ENCODE measurements at regions not wholly inside any gene's neighbourhood (a gene's known extent, or its start where the extent isn't known, plus 50 kb on each side); places are given as distances from the start of the nearest gene placed in this dataset.

DNA sequence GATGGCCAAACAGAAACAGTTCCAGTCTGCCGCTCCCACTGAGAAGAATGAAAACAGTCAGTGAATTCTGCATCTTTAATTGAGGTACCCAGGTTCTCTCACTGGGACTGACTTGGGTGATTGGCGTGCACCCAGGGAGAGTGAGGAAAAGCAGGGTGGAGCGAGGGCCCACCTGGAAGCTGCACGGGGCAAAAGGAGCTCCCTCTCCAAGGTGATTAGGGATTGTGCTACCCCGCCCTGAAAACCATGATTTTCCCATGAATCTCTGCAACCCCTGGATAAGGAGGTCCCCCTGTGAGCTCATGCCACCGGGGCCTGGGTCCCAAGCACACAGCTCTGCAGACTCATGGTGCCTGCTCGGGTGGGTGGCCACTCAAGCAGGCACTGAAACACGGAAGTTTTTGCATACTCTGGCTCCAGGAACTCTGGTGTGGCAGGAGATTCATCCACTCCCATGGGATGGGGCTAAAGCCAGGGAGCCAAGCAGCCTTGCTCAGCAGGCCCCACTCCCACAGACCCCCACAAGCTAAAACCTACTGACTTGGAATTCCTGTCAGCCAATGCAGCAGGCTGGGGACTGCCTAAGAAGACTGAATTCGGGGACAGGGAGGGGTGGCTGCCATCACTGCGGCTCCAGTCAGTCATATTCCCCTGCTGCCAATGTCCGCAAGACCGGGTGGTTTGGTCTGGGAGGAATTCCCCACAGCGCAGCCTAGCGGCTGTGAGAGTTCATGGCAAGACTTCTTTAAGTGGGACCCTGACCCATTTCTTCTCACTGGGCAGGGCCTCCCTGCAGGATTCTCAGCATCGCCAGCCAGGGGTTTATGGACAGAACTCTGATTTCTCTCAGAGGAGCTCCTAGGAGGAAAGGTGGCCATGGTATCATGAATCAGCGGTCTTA is 652.2 kb upstream of the RGMB start:
- H3K4me3 Mint-ChIP-seq: no peak overlapping the region
- no peaks in the 10 kb centered on the region for H3K9me3 ChIP-seq (ENCODE audit: control insufficient read depth, low read length, poor library complexity, severe bottlenecking)
- no peaks in the 10 kb centered on the region for H3K36me3 Mint-ChIP-seq (ENCODE audit: low read depth)
- no peak for DNase-seq
- no peak overlapping the region for H3K27ac Mint-ChIP-seq
- ATAC-seq: no peak
- H3K4me1 Mint-ChIP-seq: no peaks in the 10 kb centered on the region
- H3K27me3 Mint-ChIP-seq: no peaks in the 10 kb centered on the region

- Mint-ChIP-seq H3K4me3 (no peak overlapping the region), H3K36me3 (ENCODE audit: low read depth) (no peaks in the 10 kb centered on the region), H3K27me3 (no peaks in the 10 kb centered on the region), H3K27ac (no peak overlapping the region), H3K4me1 (no peaks in the 10 kb centered on the region)
- peaks cover 3% of the 10 kb centered on the region for H3K9me3 ChIP-seq (ENCODE audit: control insufficient read depth, low read length, poor library complexity, severe bottlenecking)
- DNase-seq (no peak), ATAC-seq (no peak)
Measured at GRCh38 chr5:98128271-98128670, 645.2 kb upstream of the RGMB start.

- Mint-ChIP-seq H3K4me1 (no peaks in the 10 kb centered on the region), H3K36me3 (ENCODE audit: low read depth) (no peaks in the 10 kb centered on the region), H3K27me3 (no peaks in the 10 kb centered on the region), H3K4me3 (no peak overlapping the region), H3K27ac (no peak overlapping the region)
- ATAC-seq (no peak), DNase-seq (no peak)
- peaks cover 3% of the 10 kb centered on the region for H3K9me3 ChIP-seq (ENCODE audit: control insufficient read depth, low read length, poor library complexity, severe bottlenecking)
Measured at GRCh38 chr5:98128846-98129245, 644.6 kb upstream of the RGMB start.

DNA sequence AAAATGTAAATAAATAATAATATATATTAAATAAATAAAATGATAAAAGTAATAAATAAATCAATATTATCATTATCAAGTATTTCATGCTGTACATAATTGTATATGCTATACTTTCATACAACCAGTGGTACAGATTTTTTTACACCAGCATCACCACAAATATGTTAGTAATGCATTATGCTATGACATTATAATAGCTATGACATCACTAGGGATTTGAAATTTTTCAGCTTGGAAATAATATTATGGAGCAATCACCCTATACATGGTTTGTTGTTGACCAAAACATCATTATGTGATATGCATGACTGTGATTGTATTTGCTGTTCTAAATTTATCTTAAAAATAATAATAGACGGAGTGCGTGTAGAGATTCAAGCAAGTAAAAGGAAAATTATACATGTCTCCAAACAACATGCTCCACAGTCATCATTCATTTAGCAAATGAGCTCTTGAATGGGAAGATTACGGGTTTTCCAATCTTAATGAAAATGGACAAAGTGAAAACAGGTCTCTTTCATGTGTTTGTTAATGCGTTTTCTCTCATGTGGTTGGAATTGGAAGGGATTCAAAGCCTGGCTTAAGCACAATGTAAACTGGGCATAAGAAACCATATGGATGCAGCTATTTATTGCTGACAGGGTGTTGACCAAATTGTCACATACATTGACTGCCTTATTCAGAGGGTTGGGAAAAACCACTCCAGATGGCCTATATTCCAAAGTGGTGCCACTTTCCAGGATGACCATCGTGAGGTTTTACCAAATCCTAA is 643.0 kb upstream of the RGMB start:
- ATAC-seq: no peak
- peaks cover 3% of the 10 kb centered on the region for H3K9me3 ChIP-seq (ENCODE audit: control insufficient read depth, low read length, poor library complexity, severe bottlenecking)
- no peak for DNase-seq
- H3K4me3 Mint-ChIP-seq: no peak overlapping the region
- no peaks in the 10 kb centered on the region for H3K27me3 Mint-ChIP-seq
- H3K4me1 Mint-ChIP-seq: no peaks in the 10 kb centered on the region
- no peaks in the 10 kb centered on the region for H3K36me3 Mint-ChIP-seq (ENCODE audit: low read depth)
- H3K27ac Mint-ChIP-seq: no peak overlapping the region

- Mint-ChIP-seq H3K4me3 (no peak overlapping the region), H3K27ac (no peak overlapping the region), H3K27me3 (no peaks in the 10 kb centered on the region), H3K36me3 (ENCODE audit: low read depth) (no peaks in the 10 kb centered on the region), H3K4me1 (no peaks in the 10 kb centered on the region)
- ATAC-seq (no peak), DNase-seq (no peak)
- H3K9me3 ChIP-seq (ENCODE audit: control insufficient read depth, low read length, poor library complexity, severe bottlenecking): no peaks in the 10 kb centered on the region
Measured at GRCh38 chr5:98144116-98144515, 629.3 kb upstream of the RGMB start.

- Mint-ChIP-seq H3K27me3 (no peaks in the 10 kb centered on the region), H3K36me3 (ENCODE audit: low read depth) (no peaks in the 10 kb centered on the region), H3K4me1 (no peaks in the 10 kb centered on the region), H3K4me3 (no peak overlapping the region), H3K27ac (no peak overlapping the region)
- DNase-seq (no peak), ATAC-seq (no peak)
- no peaks in the 10 kb centered on the region for H3K9me3 ChIP-seq (ENCODE audit: control insufficient read depth, low read length, poor library complexity, severe bottlenecking)
Measured at GRCh38 chr5:98144710-98145109, 628.8 kb upstream of the RGMB start.

GRCh38 chr5:98157368-98157767 is 616.1 kb upstream of the RGMB start:
- H3K4me3 Mint-ChIP-seq: no peak overlapping the region
- H3K4me1 Mint-ChIP-seq: no peaks in the 10 kb centered on the region
- H3K36me3 Mint-ChIP-seq (ENCODE audit: low read depth): peaks cover 2% of the 10 kb centered on the region
- H3K27me3 Mint-ChIP-seq: no peaks in the 10 kb centered on the region
- no peaks in the 10 kb centered on the region for H3K9me3 ChIP-seq (ENCODE audit: control insufficient read depth, low read length, poor library complexity, severe bottlenecking)
- no peak for ATAC-seq
- H3K27ac Mint-ChIP-seq: no peak overlapping the region
- no peak for DNase-seq

DNA sequence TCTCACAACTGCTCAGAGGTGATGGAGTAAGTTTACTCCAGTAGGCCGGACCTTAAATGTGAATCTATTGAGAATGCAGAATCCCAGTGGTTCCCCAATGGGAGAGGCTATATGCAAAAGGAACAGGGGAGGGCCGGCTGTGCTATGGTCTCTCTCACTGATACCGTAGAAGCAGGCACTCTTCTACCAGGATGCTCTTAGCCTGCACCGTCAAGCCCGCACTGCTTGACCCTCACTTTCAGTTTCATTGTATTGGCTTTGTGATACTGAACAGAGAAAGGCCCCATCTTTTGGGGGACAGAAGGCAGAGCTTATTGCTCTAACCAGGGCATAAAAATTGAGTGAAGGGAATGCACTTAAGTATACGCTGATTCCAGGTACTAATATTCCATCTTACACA is 615.0 kb upstream of the RGMB start:
- Mint-ChIP-seq H3K4me3 (no peak overlapping the region), H3K36me3 (ENCODE audit: low read depth) (peaks cover 2% of the 10 kb centered on the region), H3K4me1 (no peaks in the 10 kb centered on the region), H3K27me3 (no peaks in the 10 kb centered on the region), H3K27ac (no peak overlapping the region)
- no peak for ATAC-seq
- no peak for DNase-seq
- H3K9me3 ChIP-seq (ENCODE audit: control insufficient read depth, low read length, poor library complexity, severe bottlenecking): no peaks in the 10 kb centered on the region

DNA sequence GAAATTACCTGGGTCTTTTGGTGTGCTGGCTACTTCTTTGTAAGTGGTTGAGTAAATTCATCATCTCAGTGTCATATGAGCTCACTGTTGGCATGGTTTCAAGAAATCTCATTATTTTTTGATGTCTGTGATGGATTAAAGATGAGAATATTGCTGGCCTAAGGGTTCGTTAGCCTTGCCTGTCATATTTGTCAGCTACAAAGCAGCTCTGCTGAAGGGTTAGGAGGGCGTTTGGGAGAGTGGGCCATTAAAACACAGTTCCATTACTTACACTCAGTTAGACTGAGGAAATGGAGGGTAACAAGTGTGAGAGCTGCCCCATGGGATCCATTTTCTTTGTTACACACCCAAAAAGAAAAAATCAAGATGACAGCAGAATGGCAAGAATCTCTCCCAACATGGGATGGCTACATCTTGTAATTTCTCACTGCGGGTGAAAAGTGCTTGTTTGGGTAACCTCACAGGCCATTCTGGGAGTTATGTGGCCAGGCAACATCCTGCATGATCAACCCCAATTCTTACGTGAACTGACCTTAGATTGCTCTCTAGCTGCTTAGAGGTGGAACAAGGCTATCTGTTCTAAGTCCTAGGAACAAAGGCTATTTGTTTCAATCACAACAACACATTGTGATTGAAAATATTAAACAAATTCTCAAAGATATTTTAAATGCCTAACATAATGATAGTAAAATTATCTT is 609.5 kb upstream of the RGMB start:
- DNase-seq (no peak), ATAC-seq (no peak)
- H3K4me1 Mint-ChIP-seq: no peaks in the 10 kb centered on the region
- no peak overlapping the region for H3K4me3 Mint-ChIP-seq
- no peaks in the 10 kb centered on the region for H3K9me3 ChIP-seq (ENCODE audit: control insufficient read depth, low read length, poor library complexity, severe bottlenecking)
- H3K27ac Mint-ChIP-seq: no peak overlapping the region
- no peaks in the 10 kb centered on the region for H3K27me3 Mint-ChIP-seq
- H3K36me3 Mint-ChIP-seq (ENCODE audit: low read depth): no peaks in the 10 kb centered on the region

GRCh38 chr5:98168871-98169270 is 604.6 kb upstream of the RGMB start:
- H3K9me3 ChIP-seq (ENCODE audit: control insufficient read depth, low read length, poor library complexity, severe bottlenecking): no peaks in the 10 kb centered on the region
- Mint-ChIP-seq H3K36me3 (ENCODE audit: low read depth) (no peaks in the 10 kb centered on the region), H3K27ac (no peak overlapping the region), H3K4me1 (no peaks in the 10 kb centered on the region), H3K4me3 (no peak overlapping the region), H3K27me3 (no peaks in the 10 kb centered on the region)
- ATAC-seq (no peak), DNase-seq (no peak)

- Mint-ChIP-seq H3K36me3 (ENCODE audit: low read depth) (no peaks in the 10 kb centered on the region), H3K27ac (no peak overlapping the region), H3K4me3 (no peak overlapping the region), H3K4me1 (no peaks in the 10 kb centered on the region), H3K27me3 (no peaks in the 10 kb centered on the region)
- ATAC-seq: no peak
- no peak for DNase-seq
- no peaks in the 10 kb centered on the region for H3K9me3 ChIP-seq (ENCODE audit: control insufficient read depth, low read length, poor library complexity, severe bottlenecking)
Measured at GRCh38 chr5:98170994-98171393, 602.5 kb upstream of the RGMB start.

- H3K27me3 Mint-ChIP-seq: no peaks in the 10 kb centered on the region
- no peaks in the 10 kb centered on the region for H3K36me3 Mint-ChIP-seq (ENCODE audit: low read depth)
- no peaks in the 10 kb centered on the region for H3K9me3 ChIP-seq (ENCODE audit: control insufficient read depth, low read length, poor library complexity, severe bottlenecking)
- ATAC-seq (no peak), DNase-seq (no peak)
- H3K27ac Mint-ChIP-seq: no peak overlapping the region
- H3K4me1 Mint-ChIP-seq: no peaks in the 10 kb centered on the region
- H3K4me3 Mint-ChIP-seq: no peak overlapping the region
Measured at GRCh38 chr5:98173334-98173733, 600.1 kb upstream of the RGMB start.

- no peak for DNase-seq
- Mint-ChIP-seq H3K27me3 (no peaks in the 10 kb centered on the region), H3K36me3 (ENCODE audit: low read depth) (no peaks in the 10 kb centered on the region), H3K4me1 (no peaks in the 10 kb centered on the region), H3K27ac (no peak overlapping the region), H3K4me3 (no peak overlapping the region)
- ATAC-seq: no peak
- H3K9me3 ChIP-seq (ENCODE audit: control insufficient read depth, low read length, poor library complexity, severe bottlenecking): no peaks in the 10 kb centered on the region
Measured at GRCh38 chr5:98175474-98175873, 598.0 kb upstream of the RGMB start.
